Subcutaneous abdominal adipose tissue (tissue), 5 donors: ENCODE measurements at regions not wholly inside any gene's neighbourhood (a gene's known extent, or its start where the extent isn't known, plus 50 kb on each side); places are given as distances from the start of the nearest gene placed in this dataset.
"Not testable (repeated sequence)": the region's sequence is repeated elsewhere in the genome, so short reads cannot be mapped to it uniquely, and the experiment has no call there.

Experiments
- H3K27ac ChIP-seq: one replicate; pipeline ENCODE4 v1.7.0; 2013; ENCODE audit warnings: low read depth, mild to moderate bottlenecking, inconsistent platforms, low read length, moderate library complexity
- H3K27me3 ChIP-seq, 5 donors: one replicate each; pipeline ENCODE4 v1.7.0; 2013; ENCODE audit warnings: low read length in 5 of 5, inconsistent platforms in 1 of 5; ENCODE audit not compliant: control insufficient read depth in 5 of 5, insufficient read depth in 4 of 5
- H3K36me3 ChIP-seq, 5 donors: one replicate each; pipeline ENCODE4 v1.7.0; 2013; ENCODE audit warnings: low read length in 5 of 5; ENCODE audit not compliant: control insufficient read depth in 5 of 5, insufficient read depth in 5 of 5
- H3K4me1 ChIP-seq, 5 donors: one replicate each; pipeline ENCODE4 v1.7.0; 2013; ENCODE audit warnings: low read length in 5 of 5, mild to moderate bottlenecking in 3 of 5, moderate library complexity in 1 of 5; ENCODE audit not compliant: control insufficient read depth in 5 of 5, insufficient read depth in 5 of 5
- H3K4me3 ChIP-seq, 5 donors: one replicate each; pipeline ENCODE4 v1.7.0; 2013; ENCODE audit warnings: low read length in 5 of 5, low read depth in 1 of 5
- H3K9ac ChIP-seq, 5 donors: one replicate each; pipeline ENCODE4 v1.7.0; 2013; ENCODE audit warnings: low read length in 5 of 5, mild to moderate bottlenecking in 4 of 5, moderate library complexity in 3 of 5
- H3K9me3 ChIP-seq, 5 donors: one replicate each; pipeline ENCODE4 v1.7.0; 2013; ENCODE audit warnings: low read length in 5 of 5; ENCODE audit not compliant: control insufficient read depth in 5 of 5
- donor health status: healthy.
- donor health status: healthy.
- donor health status: healthy.
- donor health status: healthy.
- donor health status: healthy.

DNA sequence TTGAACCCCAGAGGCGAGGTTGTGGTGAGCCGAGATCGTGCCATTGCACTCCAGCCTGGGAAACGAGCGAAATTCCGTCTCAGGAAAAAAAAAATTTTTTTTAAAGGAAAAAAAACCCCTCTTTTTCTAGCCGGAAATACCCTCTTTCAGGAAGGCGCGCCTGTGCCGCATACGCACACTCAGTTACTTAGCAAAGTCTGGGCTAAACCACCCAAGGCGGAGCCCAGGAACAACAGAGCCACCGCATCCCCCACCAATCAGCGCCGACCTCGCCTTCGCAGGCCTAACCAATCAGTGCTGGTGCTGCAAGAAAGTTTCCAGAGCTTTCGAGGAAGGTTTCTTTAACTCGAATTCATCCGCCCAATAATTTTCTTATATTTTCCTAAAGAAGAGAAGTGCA, 510.4 kb downstream of the KCNJ18 start:
- no peak overlapping the region for H3K4me3 ChIP-seq
- H3K4me1 ChIP-seq = no peaks in the 10 kb centered on the region
- peaks cover 0 to 14% (median 6%) of the 10 kb centered on the region in 5 donors for H3K9me3 ChIP-seq
- no peak overlapping the region for H3K27ac ChIP-seq
- no peaks in the 10 kb centered on the region for H3K36me3 ChIP-seq
- no peak overlapping the region for H3K9ac ChIP-seq
- no peaks in the 10 kb centered on the region for H3K27me3 ChIP-seq

DNA sequence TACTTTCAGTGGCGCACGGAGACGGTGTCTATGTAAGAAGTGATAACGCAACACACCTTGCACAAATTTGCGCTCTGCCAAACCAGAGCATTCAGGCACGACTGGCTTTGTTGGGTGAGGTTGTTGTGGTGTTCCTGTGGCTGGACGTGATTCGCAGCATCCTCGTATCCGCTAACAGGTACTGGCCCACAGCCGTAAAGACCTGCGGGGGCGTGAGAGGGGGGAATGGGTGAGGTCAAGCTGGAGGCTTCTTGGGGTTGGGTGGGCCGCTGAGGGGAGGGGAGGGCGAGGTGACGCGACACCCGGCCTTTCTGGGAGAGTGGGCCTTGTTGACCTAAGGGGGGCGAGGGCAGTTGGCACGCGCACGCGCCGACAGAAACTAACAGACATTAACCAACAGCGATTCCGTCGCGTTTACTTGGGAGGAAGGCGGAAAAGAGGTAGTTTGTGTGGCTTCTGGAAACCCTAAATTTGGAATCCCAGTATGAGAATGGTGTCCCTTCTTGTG, 510.9 kb downstream of the KCNJ18 start:
- no peaks in the 10 kb centered on the region for H3K36me3 ChIP-seq
- H3K27me3 ChIP-seq = no peaks in the 10 kb centered on the region
- H3K4me1 ChIP-seq = no peaks in the 10 kb centered on the region
- no peak overlapping the region for H3K9ac ChIP-seq
- no peak overlapping the region for H3K27ac ChIP-seq
- H3K9me3 ChIP-seq = peaks cover 0 to 14% (median 6%) of the 10 kb centered on the region in 5 donors
- peak overlapping the region in 1 of 5 donors; percentile 29 for H3K4me3 ChIP-seq

DNA sequence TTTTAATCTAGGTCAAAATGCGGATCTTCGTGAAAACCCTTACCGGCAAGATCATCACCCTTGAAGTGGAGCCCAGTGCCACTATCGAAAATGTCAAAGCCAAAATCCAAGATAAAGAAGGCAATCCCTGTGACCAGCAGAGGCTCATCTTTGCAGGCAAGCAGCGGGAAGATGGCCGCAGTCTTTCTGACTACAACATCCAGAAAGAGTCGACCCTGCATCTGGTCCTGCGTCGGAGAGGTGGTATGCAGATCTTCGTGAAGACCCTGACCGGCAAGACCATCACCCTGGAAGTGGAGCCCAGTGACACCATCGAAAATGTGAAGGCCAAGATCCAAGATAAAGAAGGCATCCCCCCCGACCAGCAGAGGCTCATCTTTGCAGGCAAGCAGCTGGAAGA, 511.8 kb downstream of the KCNJ18 start:
- H3K27me3 ChIP-seq, H3K9ac ChIP-seq, H3K36me3 ChIP-seq, H3K4me3 ChIP-seq, H3K27ac ChIP-seq, H3K4me1 ChIP-seq: not testable (repeated sequence)
- H3K9me3 ChIP-seq = peaks cover 0 to 14% (median 6%) of the 10 kb centered on the region in 5 donors

DNA sequence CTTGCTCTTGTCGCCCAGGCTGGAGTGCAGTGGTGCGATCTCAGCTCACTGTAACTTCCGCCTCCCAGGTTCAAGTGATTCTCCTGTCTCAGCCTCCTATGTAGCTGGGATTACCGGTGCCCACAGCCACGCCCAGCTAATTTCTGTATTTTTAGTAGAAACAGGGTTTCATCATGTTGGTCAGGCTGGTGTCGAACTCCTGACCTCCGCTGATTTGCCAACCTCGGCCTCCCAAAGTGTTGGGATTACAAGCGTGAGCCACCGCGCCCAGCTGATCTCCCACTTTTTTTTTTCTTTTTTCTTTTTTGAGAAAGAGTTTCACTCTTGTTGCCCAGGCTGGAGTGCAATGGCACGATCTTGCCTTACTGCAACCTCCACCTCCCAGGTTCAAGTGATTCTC, 517.9 kb downstream of the KCNJ18 start:
- H3K27me3 ChIP-seq, H3K4me3 ChIP-seq, H3K9ac ChIP-seq, H3K27ac ChIP-seq, H3K36me3 ChIP-seq, H3K9me3 ChIP-seq, H3K4me1 ChIP-seq: not testable (repeated sequence)

DNA sequence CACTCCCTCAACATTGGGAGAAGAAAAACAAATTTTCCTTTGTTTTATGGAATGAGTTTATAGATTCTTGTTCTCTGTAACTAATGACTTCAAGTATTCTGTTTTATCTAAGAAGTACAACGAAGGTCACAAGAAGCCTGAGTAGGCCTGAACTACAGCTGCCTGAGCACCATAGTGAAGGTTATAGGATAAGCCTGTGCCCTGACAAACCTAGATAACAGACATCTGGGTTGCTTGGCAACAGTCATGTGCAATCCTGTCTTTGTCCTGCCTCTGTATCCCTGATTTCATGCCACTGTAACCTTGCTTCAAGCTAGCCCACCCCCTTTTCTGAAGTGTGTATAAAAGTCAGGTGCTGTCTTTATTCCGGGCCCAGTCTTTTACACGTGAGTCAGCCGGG, 520.8 kb downstream of the KCNJ18 start:
- H3K36me3 ChIP-seq, H3K4me1 ChIP-seq, H3K9ac ChIP-seq, H3K9me3 ChIP-seq, H3K27ac ChIP-seq, H3K27me3 ChIP-seq, H3K4me3 ChIP-seq: not testable (repeated sequence)

DNA sequence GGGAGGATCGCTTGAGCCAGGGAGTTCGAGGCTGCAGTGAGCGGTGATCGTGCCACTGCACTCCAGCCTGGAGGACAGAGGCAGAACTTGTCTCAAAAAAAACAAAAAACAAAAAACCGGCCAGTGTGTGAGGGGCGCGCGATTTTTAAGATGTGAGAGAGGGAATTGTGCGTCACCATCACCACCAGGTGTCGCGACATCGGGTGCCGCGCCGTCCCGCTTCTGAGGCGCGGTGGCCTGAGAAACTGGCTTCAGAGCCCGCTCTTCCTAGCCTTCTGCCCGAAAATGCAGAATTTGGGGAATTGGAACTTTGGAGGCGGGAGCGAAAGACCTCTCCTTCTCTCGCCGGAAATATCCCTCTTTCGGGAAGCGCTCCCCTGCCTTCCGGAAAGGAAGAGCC, 524.8 kb downstream of the KCNJ18 start:
- Histone ChIP-seq H3K36me3 (no peaks in the 10 kb centered on the region), H3K4me1 (no peaks in the 10 kb centered on the region), H3K27me3 (peaks cover 0 to 4% (median 0%) of the 10 kb centered on the region in 5 donors), H3K4me3 (no peak overlapping the region), H3K9ac (no peak overlapping the region), H3K27ac (no peak overlapping the region), H3K9me3 (peaks cover 0 to 3% (median 0%) of the 10 kb centered on the region in 5 donors)

DNA sequence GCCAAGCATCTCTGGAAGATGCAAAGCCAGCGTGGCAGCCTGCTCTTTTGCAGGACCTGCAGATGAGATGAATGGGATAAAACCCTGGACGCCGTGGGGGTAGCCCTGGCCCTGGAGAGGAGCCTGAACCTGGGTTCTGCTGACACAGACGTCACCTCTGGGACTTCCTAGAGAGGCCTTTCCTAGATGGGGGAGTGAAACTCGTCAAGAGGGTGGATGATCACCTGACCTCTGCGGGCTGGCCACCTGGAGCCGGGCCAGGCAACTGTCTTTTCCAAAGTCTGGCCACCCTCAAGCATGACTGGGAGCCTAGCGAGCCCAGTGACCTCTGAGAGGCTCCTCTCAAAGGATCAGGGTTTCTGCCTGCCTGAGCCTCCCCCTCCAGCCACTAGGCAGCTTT, 529.0 kb downstream of the KCNJ18 start:
- H3K4me1 ChIP-seq = no peaks in the 10 kb centered on the region
- no peaks in the 10 kb centered on the region for H3K36me3 ChIP-seq

DNA sequence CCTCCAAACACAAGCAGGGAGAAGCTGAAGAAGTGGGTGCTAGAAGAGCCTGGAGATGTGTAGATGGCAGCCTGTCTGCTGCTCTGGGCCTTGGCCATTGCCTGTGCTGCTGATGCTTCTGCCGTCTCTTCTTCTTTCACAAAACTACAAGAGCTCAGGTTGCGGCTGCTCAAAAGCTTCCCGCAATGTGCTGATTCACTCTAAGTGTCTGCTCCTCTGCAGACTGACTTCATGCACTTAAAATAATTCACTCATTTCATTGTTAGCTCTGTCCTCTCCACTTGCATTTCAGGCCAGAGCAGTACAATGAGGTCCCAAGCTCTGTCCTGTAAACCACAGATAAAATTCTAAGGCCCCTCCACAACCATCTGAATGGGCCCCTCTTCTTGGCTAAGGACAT, 534.2 kb downstream of the KCNJ18 start:
- H3K27me3 ChIP-seq, H3K9ac ChIP-seq, H3K36me3 ChIP-seq, H3K4me3 ChIP-seq, H3K4me1 ChIP-seq, H3K27ac ChIP-seq, H3K9me3 ChIP-seq: not testable (repeated sequence)

More for the DNA sequence above, 529.0 kb downstream of the KCNJ18 start:
- Histone ChIP-seq H3K9me3 (peaks cover 0 to 3% (median 0%) of the 10 kb centered on the region in 5 donors), H3K4me3 (no peak overlapping the region), H3K9ac (no peak overlapping the region), H3K27me3 (peaks cover 0 to 4% (median 0%) of the 10 kb centered on the region in 5 donors), H3K27ac (no peak overlapping the region)

DNA sequence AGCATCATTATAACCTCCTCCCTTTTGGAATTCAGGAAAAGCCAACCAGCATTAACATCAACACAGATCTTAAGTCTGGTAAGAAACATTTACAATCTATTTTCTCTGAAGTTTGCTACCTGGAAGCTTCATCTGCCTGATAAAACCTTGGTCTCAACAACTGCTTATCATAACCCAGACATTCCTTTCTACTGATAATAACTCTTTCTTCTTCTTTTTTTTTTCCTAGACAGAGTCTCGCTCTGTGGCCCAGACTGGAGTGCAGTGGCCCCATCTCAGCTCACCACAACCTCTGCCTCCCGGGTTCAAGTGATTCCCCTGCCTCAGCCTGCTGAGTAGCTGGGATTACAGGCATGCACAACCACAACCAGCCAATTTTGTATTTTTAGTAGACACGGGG, 534.6 kb downstream of the KCNJ18 start:
- not testable (repeated sequence) for H3K9me3 ChIP-seq, H3K36me3 ChIP-seq, H3K27me3 ChIP-seq, H3K27ac ChIP-seq, H3K4me3 ChIP-seq, H3K9ac ChIP-seq, H3K4me1 ChIP-seq

DNA sequence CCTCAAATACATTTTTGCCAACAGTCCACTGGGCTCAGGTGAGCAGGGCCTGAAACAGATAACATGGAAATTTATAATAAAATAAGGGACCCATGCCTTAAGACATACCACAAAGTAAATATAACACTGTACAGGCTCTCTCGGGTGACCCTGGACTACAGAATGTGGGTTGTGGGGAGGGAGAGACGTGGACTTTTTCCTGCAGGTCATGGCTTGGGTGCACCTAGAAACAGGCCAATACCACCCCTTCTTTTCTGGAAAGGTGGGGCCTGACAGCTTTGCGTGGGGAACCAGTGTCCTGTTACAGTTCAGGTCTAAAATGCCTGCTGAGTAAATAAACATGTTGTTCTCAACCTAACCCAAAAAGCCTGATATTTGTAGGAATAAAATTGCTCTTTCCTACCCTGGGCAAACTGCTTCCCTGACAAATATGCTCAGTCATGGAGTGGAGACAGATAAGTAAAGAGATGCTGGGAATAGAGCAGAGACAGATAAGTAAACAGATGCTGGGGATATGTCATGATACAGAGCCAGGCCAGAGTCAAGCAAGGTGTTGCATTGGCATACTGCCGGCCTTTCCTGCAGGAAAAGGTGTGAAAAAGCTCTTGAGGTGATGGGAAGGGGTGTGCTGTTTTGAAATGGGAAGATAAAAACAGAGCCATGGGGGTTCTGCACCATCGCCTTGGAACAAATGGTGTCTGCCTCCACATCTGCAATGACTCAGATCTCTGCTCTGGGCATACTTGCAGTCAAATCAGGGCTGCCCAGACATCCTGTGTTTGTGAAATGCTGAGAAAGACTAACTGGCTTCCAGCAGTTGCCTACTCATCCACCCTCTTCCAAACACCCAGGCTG, 535.6 kb downstream of the KCNJ18 start:
- H3K4me3 ChIP-seq, H3K9me3 ChIP-seq, H3K27ac ChIP-seq, H3K27me3 ChIP-seq, H3K36me3 ChIP-seq, H3K4me1 ChIP-seq, H3K9ac ChIP-seq: not testable (repeated sequence)
